SU-DHL-6 (cell line): ENCODE measurements at regions not wholly inside any gene's neighbourhood (a gene's known extent, or its start where the extent isn't known, plus 50 kb on each side); places are given as distances from the start of the nearest gene placed in this dataset.

Source experiments
- EZH2phosphoT487 ChIP-seq: fragments of 200-600 bp; sonication (generic), shearing (Covaris generic); conservative IDR thresholded peaks from 2 replicates; pipeline ENCODE4 v1.6.1; 2018; ENCODE audit warnings: mild to moderate bottlenecking, antibody characterized with exemption, low read length, moderate library complexity, mixed read lengths
- TF ChIP-seq, protein P1 (sequence below): fragments of 200-600 bp; sonication (generic); IDR thresholded peaks from one replicate; pipeline ENCODE4 v1.5.1; 2017; ENCODE audit warnings: antibody characterized with exemption, mild to moderate bottlenecking, low read length, moderate library complexity; ENCODE audit not compliant: insufficient read depth, poor library complexity, severe bottlenecking

DNA sequence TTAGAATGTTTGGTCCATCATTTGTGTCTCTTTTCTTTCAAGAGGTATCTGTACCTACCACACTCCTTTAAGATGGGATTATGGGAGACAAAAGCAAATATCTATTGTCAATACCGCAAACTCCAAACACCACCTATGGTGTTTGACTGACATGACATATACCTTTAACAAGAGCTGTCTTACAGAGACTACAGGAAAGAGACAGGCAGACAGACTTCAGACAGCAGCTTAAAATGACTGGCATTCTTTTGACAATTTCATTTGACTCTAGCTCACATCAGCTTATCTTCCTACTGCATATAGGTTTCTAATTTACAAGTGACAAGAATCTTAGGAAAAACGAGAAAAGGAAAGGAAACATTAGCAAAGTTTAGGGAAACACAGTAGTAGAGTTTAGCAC, 256.0 kb upstream of the TFAP2D start:
- TF ChIP-seq, protein P1, sequence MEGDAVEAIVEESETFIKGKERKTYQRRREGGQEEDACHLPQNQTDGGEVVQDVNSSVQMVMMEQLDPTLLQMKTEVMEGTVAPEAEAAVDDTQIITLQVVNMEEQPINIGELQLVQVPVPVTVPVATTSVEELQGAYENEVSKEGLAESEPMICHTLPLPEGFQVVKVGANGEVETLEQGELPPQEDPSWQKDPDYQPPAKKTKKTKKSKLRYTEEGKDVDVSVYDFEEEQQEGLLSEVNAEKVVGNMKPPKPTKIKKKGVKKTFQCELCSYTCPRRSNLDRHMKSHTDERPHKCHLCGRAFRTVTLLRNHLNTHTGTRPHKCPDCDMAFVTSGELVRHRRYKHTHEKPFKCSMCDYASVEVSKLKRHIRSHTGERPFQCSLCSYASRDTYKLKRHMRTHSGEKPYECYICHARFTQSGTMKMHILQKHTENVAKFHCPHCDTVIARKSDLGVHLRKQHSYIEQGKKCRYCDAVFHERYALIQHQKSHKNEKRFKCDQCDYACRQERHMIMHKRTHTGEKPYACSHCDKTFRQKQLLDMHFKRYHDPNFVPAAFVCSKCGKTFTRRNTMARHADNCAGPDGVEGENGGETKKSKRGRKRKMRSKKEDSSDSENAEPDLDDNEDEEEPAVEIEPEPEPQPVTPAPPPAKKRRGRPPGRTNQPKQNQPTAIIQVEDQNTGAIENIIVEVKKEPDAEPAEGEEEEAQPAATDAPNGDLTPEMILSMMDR, result no peak
- TF ChIP-seq EZH2phosphoT487, result no peak
